Suprapubic skin (tissue), 3 donors: ENCODE measurements at regions not wholly inside any gene's neighbourhood (a gene's known extent, or its start where the extent isn't known, plus 50 kb on each side); places are given as distances from the start of the nearest gene placed in this dataset.

ENCODE experiments used
- EP300 ChIP-seq: sonication (generic); formaldehyde crosslinking; IDR thresholded peaks from one replicate; pipeline ENCODE4 v1.6.1; 2017; ENCODE audit warnings: antibody characterized with exemption
- POLR2A ChIP-seq, 2 donors: fragments of 450-650 bp; IDR thresholded peaks; one replicate each; pipeline ENCODE4 v1.6.1; 2017; ENCODE audit warnings: antibody characterized with exemption in 2 of 2, mild to moderate bottlenecking in 2 of 2, moderate library complexity in 2 of 2
- TF ChIP-seq, protein P1 (sequence below), 2 donors: fragments of 200-600 bp in 1 of 2; fragments of 450-650 bp in 1 of 2; sonication (generic) in 1 of 2; IDR thresholded peaks; one replicate each; pipeline ENCODE4 v1.5.1; 2016 to 2019; ENCODE audit warnings: antibody characterized with exemption in 2 of 2, mild to moderate bottlenecking in 1 of 2, moderate library complexity in 1 of 2

DNA sequence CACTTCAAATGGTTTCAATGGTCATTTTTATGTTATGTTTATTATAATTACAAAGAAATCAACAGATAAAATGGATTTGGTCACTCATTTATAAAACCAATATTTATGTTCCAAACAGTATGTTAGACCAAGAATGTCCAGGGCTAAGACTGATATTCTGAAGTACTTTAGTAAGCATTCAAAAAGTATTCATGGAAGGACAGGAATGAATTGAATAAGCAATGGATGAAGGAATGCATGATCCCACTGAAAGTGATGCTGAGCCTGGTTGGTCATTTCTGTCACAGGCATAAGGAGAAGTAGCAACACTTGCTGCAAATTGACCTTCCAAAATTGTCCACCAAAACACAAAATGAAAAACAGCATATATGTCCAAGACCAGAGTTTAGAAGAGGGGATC, 189.0 kb upstream of the CELF2 start:
- no peak for TF ChIP-seq POLR2A (IDR thresholded peaks at IDR 0.05)
- TF ChIP-seq, protein P1, sequence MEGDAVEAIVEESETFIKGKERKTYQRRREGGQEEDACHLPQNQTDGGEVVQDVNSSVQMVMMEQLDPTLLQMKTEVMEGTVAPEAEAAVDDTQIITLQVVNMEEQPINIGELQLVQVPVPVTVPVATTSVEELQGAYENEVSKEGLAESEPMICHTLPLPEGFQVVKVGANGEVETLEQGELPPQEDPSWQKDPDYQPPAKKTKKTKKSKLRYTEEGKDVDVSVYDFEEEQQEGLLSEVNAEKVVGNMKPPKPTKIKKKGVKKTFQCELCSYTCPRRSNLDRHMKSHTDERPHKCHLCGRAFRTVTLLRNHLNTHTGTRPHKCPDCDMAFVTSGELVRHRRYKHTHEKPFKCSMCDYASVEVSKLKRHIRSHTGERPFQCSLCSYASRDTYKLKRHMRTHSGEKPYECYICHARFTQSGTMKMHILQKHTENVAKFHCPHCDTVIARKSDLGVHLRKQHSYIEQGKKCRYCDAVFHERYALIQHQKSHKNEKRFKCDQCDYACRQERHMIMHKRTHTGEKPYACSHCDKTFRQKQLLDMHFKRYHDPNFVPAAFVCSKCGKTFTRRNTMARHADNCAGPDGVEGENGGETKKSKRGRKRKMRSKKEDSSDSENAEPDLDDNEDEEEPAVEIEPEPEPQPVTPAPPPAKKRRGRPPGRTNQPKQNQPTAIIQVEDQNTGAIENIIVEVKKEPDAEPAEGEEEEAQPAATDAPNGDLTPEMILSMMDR (IDR thresholded peaks at IDR 0.05) = no peak
- TF ChIP-seq EP300 = no peak
